ENCODE measurements at regions not wholly inside any gene's neighbourhood (a gene's known extent, or its start where the extent isn't known, plus 50 kb on each side); places are given as distances from the start of the nearest gene placed in this dataset.
"Not testable (repeated sequence)": the region's sequence is repeated elsewhere in the genome, so short reads cannot be mapped to it uniquely, and the experiment has no call there.

GRCh38 chr10:65213170-65213569, 1692.0 kb downstream of the REEP3 start:
- DNase-seq: no peak

GRCh38 chr10:65219444-65219843, 1698.2 kb downstream of the REEP3 start:
- DNase-seq: no peak

GRCh38 chr10:65231148-65231547, 1694.7 kb upstream of the LRRTM3 start:
- DNase-seq: no peak

GRCh38 chr10:65234261-65234660, 1691.6 kb upstream of the LRRTM3 start:
- no peak for DNase-seq

- no peak for DNase-seq
Measured at GRCh38 chr10:65235266-65235665, 1690.6 kb upstream of the LRRTM3 start.

- no peak for DNase-seq
Measured at GRCh38 chr10:65235846-65236245, 1690.0 kb upstream of the LRRTM3 start.

- no peak for DNase-seq
Measured at GRCh38 chr10:65265451-65265954, 1660.3 kb upstream of the LRRTM3 start.

GRCh38 chr10:65269551-65269950, 1656.3 kb upstream of the LRRTM3 start:
- not testable (repeated sequence) for DNase-seq

- no peak for DNase-seq
Measured at GRCh38 chr10:65270969-65271368, 1654.9 kb upstream of the LRRTM3 start.

GRCh38 chr10:65273115-65273514, 1652.7 kb upstream of the LRRTM3 start:
- no peak for DNase-seq

- no peak for DNase-seq
Measured at GRCh38 chr10:65275296-65275695, 1650.5 kb upstream of the LRRTM3 start.

GRCh38 chr10:65284495-65285041, 1641.3 kb upstream of the LRRTM3 start:
- no peak for DNase-seq

- DNase-seq: not testable (repeated sequence)
Measured at GRCh38 chr10:65285726-65286125, 1640.1 kb upstream of the LRRTM3 start.

- DNase-seq: no peak
Measured at GRCh38 chr10:65291286-65291685, 1634.5 kb upstream of the LRRTM3 start.

GRCh38 chr10:65292551-65292950, 1633.3 kb upstream of the LRRTM3 start:
- DNase-seq: no peak

GRCh38 chr10:65294329-65294728, 1631.5 kb upstream of the LRRTM3 start:
- no peak for DNase-seq

- DNase-seq: no peak
Measured at GRCh38 chr10:65301181-65301580, 1624.7 kb upstream of the LRRTM3 start.

- no peak for DNase-seq
Measured at GRCh38 chr10:65306201-65306600, 1619.6 kb upstream of the LRRTM3 start.

- DNase-seq: no peak
Measured at GRCh38 chr10:65312876-65313275, 1613.0 kb upstream of the LRRTM3 start.

- no peak for DNase-seq
Measured at GRCh38 chr10:65313406-65313805, 1612.4 kb upstream of the LRRTM3 start.

GRCh38 chr10:65314253-65314652, 1611.6 kb upstream of the LRRTM3 start:
- no peak for DNase-seq

GRCh38 chr10:65319493-65319892, 1606.3 kb upstream of the LRRTM3 start:
- DNase-seq: no peak

GRCh38 chr10:65320236-65321026, 1605.4 kb upstream of the LRRTM3 start:
- no peak for DNase-seq

- no peak for DNase-seq
Measured at GRCh38 chr10:65323802-65324201, 1602.0 kb upstream of the LRRTM3 start.

- no peak for DNase-seq
Measured at GRCh38 chr10:65325913-65326312, 1599.9 kb upstream of the LRRTM3 start.

Data from NK-92 treated with Interleukin-12 subunit alpha and Interleukin-12 subunit beta, amount 100 ng/mL, for 24 hours (cell line).